ENCODE measurements at regions not wholly inside any gene's neighbourhood (a gene's known extent, or its start where the extent isn't known, plus 50 kb on each side); places are given as distances from the start of the nearest gene placed in this dataset.

DNA sequence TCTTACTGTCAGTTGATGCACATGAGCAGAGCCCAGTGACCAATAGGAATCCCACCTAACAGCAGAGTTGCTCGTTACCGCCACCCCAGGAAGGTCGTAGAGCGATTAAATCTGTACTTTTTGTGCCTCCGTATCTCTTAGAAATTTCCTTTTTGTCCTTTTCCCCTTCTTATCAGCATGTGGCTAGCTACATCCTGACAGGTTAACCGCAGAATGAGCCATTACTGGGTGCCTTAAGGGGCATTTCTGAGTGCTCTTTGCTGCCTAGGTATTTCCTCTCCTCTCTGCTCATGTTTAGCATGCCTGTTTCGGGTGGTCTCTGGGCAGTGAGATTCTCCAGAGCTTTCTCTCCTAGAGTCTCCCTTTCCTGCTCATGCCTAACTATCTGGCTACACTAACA, 530.5 kb downstream of the FAM133A start:
- intact Hi-C loops (cut with DNase I) = no loop called here
- Histone ChIP-seq H3K4me1 (no peaks in the 10 kb centered on the region), H3K36me3 (no peaks in the 10 kb centered on the region)

DNA sequence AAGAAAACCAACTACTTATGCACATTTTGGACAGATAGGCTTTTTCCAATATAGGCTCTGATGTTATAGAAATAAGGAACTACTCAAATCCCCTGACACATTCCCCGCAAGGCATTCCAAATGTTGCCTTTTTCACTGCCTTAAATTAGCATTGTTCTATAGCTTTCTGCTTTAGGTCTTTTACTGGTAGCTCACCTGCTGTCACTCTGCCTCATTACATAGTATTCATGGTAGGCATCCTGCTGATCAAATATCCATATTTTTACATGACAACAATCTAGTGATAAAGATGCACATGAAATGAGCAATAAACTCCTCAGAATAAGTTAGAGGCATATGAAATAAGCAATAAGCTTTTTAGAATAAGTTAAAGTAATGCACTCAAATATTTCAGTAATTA, 542.7 kb downstream of the FAM133A start:
- H3K4me3 ChIP-seq = no peak overlapping the region

More for the DNA sequence above, 530.5 kb downstream of the FAM133A start:
- no peaks in the 10 kb centered on the region for H3K9me3 ChIP-seq
- ATAC-seq = no peak
- H3K4me3 ChIP-seq = no peak overlapping the region
- DNase-seq = no peak
- H3K27me3 ChIP-seq (ENCODE audit: low read depth) = no peaks in the 10 kb centered on the region
- no peak overlapping the region for H3K27ac ChIP-seq
- TF ChIP-seq, protein P1, sequence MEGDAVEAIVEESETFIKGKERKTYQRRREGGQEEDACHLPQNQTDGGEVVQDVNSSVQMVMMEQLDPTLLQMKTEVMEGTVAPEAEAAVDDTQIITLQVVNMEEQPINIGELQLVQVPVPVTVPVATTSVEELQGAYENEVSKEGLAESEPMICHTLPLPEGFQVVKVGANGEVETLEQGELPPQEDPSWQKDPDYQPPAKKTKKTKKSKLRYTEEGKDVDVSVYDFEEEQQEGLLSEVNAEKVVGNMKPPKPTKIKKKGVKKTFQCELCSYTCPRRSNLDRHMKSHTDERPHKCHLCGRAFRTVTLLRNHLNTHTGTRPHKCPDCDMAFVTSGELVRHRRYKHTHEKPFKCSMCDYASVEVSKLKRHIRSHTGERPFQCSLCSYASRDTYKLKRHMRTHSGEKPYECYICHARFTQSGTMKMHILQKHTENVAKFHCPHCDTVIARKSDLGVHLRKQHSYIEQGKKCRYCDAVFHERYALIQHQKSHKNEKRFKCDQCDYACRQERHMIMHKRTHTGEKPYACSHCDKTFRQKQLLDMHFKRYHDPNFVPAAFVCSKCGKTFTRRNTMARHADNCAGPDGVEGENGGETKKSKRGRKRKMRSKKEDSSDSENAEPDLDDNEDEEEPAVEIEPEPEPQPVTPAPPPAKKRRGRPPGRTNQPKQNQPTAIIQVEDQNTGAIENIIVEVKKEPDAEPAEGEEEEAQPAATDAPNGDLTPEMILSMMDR (IDR thresholded peaks at IDR 0.05) = no peak

DNA sequence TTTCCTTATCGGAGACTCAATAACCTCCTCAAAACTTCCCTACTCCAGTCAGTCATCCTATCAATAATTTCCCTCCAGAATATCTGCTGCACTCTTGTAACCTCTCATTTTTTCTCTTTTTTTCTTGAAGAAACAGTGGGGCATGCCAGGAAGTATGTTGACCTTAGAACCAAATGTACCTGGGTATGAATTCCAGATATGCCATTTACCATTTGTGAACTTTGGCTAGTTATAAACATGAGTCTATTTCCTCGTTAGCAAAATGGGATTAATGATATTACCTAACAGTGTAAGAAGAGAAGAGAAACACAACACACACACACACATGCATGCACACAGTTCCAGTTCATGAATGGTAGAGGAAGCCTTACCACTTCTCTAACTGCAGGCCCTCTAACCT, 578.2 kb downstream of the FAM133A start:
- H3K27ac ChIP-seq = no peak overlapping the region
- intact Hi-C loops (cut with DNase I) = no loop called here
- H3K4me3 ChIP-seq = no peak overlapping the region
- no peaks in the 10 kb centered on the region for H3K36me3 ChIP-seq
- DNase-seq = no peak
- no peaks in the 10 kb centered on the region for H3K9me3 ChIP-seq
- no peaks in the 10 kb centered on the region for H3K4me1 ChIP-seq
- no peak for ATAC-seq
- H3K27me3 ChIP-seq (ENCODE audit: low read depth) = no peaks in the 10 kb centered on the region
- TF ChIP-seq, protein P1 (IDR thresholded peaks at IDR 0.05) = no peak

More for the DNA sequence above, 542.7 kb downstream of the FAM133A start:
- no peak overlapping the region for H3K27ac ChIP-seq
- no peaks in the 10 kb centered on the region for H3K27me3 ChIP-seq (ENCODE audit: low read depth)
- TF ChIP-seq, protein P1 (IDR thresholded peaks at IDR 0.05) = no peak
- H3K9me3 ChIP-seq = no peaks in the 10 kb centered on the region
- no peaks in the 10 kb centered on the region for H3K36me3 ChIP-seq
- no peak for DNase-seq
- intact Hi-C loops (cut with DNase I) = no loop called here
- ATAC-seq = no peak
- H3K4me1 ChIP-seq = no peaks in the 10 kb centered on the region

DNA sequence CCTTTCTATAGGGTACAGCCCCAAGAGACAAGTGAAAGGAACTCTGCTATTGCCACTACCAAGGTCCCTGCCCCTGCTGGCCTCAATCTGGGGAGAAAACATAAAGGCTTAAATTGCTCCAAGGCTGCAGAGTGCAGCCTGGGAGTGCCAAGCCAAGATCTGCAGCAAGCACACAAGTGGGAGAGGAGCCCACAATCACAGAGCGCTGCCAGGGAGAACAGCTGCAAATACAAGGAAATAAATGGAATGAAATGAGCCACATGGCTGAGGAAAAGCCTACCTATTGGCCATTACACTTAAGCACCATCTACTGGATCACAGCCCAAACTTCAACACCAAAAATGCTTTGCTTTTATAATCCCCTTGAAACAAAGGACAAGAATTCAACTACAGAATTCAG, 582.4 kb downstream of the FAM133A start:
- Histone ChIP-seq H3K27me3 (ENCODE audit: low read depth) (no peaks in the 10 kb centered on the region), H3K9me3 (no peaks in the 10 kb centered on the region), H3K4me3 (no peak overlapping the region), H3K36me3 (no peaks in the 10 kb centered on the region), H3K4me1 (no peaks in the 10 kb centered on the region), H3K27ac (no peak overlapping the region)
- TF ChIP-seq, protein P1 (IDR thresholded peaks at IDR 0.05) = no peak
- ATAC-seq = no peak
- DNase-seq = no peak
- intact Hi-C loops (cut with DNase I) = no loop called here

DNA sequence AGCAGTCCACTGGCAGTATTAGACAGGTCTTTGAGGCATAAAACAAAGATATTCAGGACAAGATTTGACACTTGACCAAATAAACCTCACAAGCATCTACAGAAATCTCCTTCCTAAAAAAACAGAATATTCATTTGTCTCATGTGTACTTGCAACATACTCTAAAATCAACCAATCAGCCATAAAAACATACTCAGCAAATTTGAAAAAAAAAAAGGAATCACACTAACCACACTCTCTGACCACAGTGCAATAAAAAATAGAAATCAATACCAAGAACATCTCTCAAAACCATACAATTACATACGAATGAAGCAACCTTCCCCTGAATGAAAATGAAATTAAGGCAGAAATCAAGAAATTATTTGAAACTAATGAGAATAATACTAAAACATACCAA, 591.3 kb downstream of the FAM133A start:
- TF ChIP-seq, protein P1 (IDR thresholded peaks at IDR 0.05) = no peak
- no peak for DNase-seq
- intact Hi-C loops (cut with DNase I) = no loop called here

DNA sequence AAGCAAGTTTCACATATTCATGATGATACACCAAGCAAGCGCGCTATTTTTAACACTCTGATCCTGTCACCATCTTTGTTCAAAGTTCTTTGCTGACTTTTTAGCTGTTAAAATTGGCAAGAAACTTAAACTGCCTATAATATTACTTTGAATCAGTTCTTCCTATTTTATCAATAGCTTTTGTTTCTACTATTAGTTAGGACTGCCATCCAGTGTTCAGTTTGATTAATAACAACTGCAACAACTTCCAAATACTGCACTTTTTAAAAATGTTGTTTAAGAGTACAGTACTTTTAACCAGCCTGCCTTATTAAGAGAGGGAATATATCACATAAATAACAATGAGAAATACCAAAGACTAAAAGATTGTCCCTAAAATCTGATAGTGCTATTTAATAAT, 614.3 kb downstream of the FAM133A start:
- intact Hi-C loops (cut with DNase I) = no loop called here
- ATAC-seq = no peak
- no peak overlapping the region for H3K27ac ChIP-seq
- no peaks in the 10 kb centered on the region for H3K36me3 ChIP-seq
- TF ChIP-seq, protein P1 (IDR thresholded peaks at IDR 0.05) = no peak
- no peaks in the 10 kb centered on the region for H3K9me3 ChIP-seq
- H3K4me3 ChIP-seq = no peak overlapping the region
- no peak for DNase-seq
- no peaks in the 10 kb centered on the region for H3K4me1 ChIP-seq
- no peaks in the 10 kb centered on the region for H3K27me3 ChIP-seq (ENCODE audit: low read depth)

More for the DNA sequence above, 591.3 kb downstream of the FAM133A start:
- no peaks in the 10 kb centered on the region for H3K9me3 ChIP-seq
- no peaks in the 10 kb centered on the region for H3K27me3 ChIP-seq (ENCODE audit: low read depth)
- no peak for ATAC-seq
- no peaks in the 10 kb centered on the region for H3K36me3 ChIP-seq
- H3K4me1 ChIP-seq = no peaks in the 10 kb centered on the region
- H3K27ac ChIP-seq = no peak overlapping the region
- no peak overlapping the region for H3K4me3 ChIP-seq
